ENCODE measurements at regions not wholly inside any gene's neighbourhood (a gene's known extent, or its start where the extent isn't known, plus 50 kb on each side); places are given as distances from the start of the nearest gene placed in this dataset.

DNA sequence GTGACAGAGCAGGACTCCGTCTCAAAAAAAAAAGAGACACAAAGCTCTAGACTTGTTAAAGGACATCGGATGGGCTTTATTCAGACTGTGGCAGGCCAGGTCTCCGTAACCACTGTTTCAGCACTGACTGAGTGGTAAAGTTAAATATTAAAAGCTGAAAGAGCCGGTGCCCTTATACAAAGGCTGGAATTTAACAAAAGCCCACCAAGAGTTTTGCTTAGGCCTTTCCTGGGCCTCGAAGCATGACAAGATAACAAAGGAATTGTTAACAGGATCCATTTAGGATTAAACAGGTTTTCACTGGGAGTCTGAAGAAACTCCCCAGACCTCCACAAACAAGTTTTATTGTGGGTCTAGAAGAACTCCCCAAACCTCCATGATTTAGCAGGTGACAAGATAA lies 727.8 kb downstream of the TYW1 start:
- DNase-seq (ENCODE audit: extremely low read depth, low read depth), result no peak
- TF ChIP-seq CTCF (IDR thresholded peaks at IDR 0.05; ENCODE audit: low read depth, low read length), result no peak

- DNase-seq (ENCODE audit: extremely low read depth, low read depth), result no peak
- TF ChIP-seq CTCF (IDR thresholded peaks at IDR 0.05; ENCODE audit: low read depth, low read length), result no peak
These were observed 728.3 kb downstream of the TYW1 start for GRCh38 chr7:67724955-67725354.

DNA sequence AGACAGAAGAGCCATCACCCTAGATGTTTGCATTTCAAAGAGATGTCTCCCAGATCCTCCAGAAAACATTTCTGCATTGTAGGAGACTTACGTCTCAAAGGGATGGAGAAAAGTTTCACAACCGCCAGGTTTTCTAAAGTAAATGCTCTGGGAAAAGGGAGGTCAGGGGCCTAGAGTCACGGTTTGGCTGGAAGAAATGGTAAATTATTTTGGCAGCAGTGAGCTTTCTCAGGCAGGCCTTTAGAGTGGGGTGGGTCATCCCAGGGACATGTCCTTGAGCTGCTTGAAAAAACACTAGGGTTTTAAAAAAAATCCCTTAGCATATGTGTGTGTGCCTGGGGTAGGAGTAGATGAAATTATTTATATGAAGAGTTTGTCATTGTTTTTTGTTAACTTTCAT lies 728.8 kb downstream of the TYW1 start:
- DNase-seq (ENCODE audit: extremely low read depth, low read depth), result no peak
- no peak for TF ChIP-seq CTCF (IDR thresholded peaks at IDR 0.05; ENCODE audit: low read depth, low read length)

GRCh38 chr7:67729771-67730170 lies 733.1 kb downstream of the TYW1 start:
- TF ChIP-seq CTCF (IDR thresholded peaks at IDR 0.05; ENCODE audit: low read depth, low read length), result no peak

DNA sequence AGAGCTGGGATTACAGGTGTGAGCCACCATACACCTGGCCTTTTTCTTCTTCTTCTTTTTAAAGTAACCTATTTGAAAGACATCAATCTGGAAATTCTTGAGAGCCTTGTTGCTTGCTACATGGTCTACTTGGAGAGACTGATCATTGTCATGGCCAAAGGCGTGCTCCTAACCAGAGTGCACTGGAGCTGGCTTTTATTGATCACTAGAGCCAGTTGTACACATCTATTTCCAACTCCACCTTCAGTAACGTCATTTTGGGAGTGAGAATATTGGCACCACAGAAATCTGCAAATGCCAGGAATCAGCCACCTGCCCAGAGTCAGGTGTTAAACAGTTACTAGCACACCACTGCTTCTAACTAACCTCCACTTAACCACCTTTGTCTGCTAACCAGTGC lies 735.1 kb downstream of the TYW1 start:
- DNase-seq (ENCODE audit: extremely low read depth, low read depth), result no peak
- no peak for TF ChIP-seq CTCF (IDR thresholded peaks at IDR 0.05; ENCODE audit: low read depth, low read length)

More at GRCh38 chr7:67729771-67730170, 733.1 kb downstream of the TYW1 start:
- no peak for DNase-seq (ENCODE audit: extremely low read depth, low read depth)

DNA sequence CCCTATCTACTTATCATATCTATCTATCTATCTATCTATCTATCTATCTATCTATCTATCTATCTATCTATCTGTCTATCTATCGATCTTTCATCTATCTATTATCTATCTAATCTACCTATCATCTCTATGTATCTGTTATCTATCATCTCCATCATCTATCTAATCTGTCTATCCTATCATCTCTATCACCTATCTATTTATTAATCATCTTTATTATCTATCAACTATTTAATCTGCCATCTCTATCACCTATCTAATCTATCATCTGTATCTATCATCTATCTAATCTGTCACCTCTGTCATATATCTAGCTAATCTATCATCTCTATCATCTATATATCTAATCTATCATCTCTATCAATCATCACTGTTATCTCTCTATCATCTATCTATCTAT lies 736.3 kb downstream of the TYW1 start:
- no peak for DNase-seq (ENCODE audit: extremely low read depth, low read depth)
- no peak for TF ChIP-seq CTCF (IDR thresholded peaks at IDR 0.05; ENCODE audit: low read depth, low read length)

DNA sequence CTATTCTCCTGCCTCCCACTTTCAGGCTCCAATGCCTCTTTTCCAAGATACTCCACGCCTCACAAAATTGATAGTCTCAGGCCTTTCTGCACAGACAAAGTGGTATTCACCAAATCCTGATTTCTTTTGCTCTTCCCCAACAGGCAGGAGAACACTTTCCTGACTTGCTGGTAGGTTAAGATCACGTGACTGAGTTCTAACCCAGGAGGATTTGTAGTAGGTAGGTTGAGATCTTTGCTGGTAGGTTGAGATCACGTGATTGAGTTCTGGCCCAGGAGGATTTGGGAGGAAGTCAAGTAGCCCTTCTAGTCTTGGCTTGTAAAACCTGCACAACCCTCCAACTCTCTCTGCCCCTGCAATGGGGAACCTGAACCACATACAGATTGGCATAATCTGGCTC lies 741.5 kb downstream of the TYW1 start:
- no peak for DNase-seq (ENCODE audit: extremely low read depth, low read depth)
- no peak for TF ChIP-seq CTCF (IDR thresholded peaks at IDR 0.05; ENCODE audit: low read depth, low read length)

Data from AG09319 (cell line).